ENCODE measurements at regions not wholly inside any gene's neighbourhood (a gene's known extent, or its start where the extent isn't known, plus 50 kb on each side); places are given as distances from the start of the nearest gene placed in this dataset.

DNA sequence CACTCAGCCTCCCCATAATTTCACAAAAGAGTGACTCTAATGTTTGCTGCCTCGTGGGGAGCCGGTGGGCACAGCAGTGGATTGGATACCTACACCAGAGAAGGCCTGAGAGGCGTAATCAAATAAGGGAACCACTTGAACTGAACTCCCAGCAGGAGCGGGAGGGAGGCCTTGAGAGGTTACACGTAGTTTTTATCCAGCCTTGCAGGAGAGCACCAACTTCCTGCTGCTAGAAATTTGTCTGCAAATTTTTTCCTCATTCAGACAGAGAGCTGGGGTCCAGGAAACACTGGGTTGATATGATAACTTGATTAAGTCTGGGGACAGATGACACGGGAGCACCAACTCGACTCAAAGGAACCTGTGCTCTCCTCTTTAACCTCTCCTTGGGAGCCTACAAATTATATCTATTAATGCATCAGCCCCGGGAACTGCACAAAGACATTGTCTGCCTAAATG is 69.8 kb downstream of the HES1 start:
- DNase-seq (no peak), ATAC-seq (no peak)
- Histone ChIP-seq H3K4me1 (peaks cover 0 to 3% of the 10 kb centered on the region in 2 donors), H3K4me3 (no peak overlapping the region), H3K27me3 (peaks cover 0 to 4% (median 0%) of the 10 kb centered on the region in 3 donors), H3K27ac (no peak overlapping the region), H3K9me3 (no peaks in the 10 kb centered on the region), H3K36me3 (no peaks in the 10 kb centered on the region)
- intact Hi-C loops (cut with DNase I; ENCODE audit: low total_unique reads), result no loop called here
- in situ Hi-C loops (cut with MboI; ENCODE audit: low sequenced_read_pairs in 4 of 4), result no loop called here
- TF ChIP-seq, protein P1, sequence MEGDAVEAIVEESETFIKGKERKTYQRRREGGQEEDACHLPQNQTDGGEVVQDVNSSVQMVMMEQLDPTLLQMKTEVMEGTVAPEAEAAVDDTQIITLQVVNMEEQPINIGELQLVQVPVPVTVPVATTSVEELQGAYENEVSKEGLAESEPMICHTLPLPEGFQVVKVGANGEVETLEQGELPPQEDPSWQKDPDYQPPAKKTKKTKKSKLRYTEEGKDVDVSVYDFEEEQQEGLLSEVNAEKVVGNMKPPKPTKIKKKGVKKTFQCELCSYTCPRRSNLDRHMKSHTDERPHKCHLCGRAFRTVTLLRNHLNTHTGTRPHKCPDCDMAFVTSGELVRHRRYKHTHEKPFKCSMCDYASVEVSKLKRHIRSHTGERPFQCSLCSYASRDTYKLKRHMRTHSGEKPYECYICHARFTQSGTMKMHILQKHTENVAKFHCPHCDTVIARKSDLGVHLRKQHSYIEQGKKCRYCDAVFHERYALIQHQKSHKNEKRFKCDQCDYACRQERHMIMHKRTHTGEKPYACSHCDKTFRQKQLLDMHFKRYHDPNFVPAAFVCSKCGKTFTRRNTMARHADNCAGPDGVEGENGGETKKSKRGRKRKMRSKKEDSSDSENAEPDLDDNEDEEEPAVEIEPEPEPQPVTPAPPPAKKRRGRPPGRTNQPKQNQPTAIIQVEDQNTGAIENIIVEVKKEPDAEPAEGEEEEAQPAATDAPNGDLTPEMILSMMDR (IDR thresholded peaks at IDR 0.05 in 4 of 5, conservative IDR thresholded peaks at IDR 0.05 in 1 of 5), result no peak
- no peak for TF ChIP-seq POLR2A (IDR thresholded peaks at IDR 0.05)

DNA sequence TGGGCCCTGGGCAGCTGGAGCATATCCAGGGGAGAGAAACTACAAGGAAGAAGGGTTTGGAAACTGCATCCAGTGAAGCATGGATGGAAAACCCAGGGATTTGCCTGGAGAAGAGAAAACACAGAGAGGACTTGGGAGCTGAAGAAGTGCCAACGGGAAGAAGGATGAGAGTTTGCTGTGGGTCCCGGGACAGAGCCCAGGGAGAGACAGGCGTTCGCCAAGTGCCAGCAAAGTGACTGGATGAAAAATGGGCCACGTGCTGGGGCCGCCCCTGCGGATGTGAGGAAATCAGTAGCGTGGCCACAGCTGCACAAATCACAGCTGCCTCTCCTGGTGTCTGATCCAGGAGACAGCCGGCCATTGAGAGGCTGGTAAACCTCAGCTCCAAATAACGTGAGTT is 70.4 kb downstream of the HES1 start:
- Histone ChIP-seq H3K4me1 (no peaks in the 10 kb centered on the region), H3K36me3 (no peaks in the 10 kb centered on the region), H3K4me3 (no peak overlapping the region), H3K27me3 (peaks cover 0 to 4% (median 0%) of the 10 kb centered on the region in 3 donors), H3K27ac (no peak overlapping the region), H3K9me3 (no peaks in the 10 kb centered on the region)
- peak in 1 of 2 donors; percentile 33 for ATAC-seq
- intact Hi-C loops (cut with DNase I; ENCODE audit: low total_unique reads), result no loop called here
- in situ Hi-C loops (cut with MboI; ENCODE audit: low sequenced_read_pairs in 4 of 4), result no loop called here
- DNase-seq, result peak; percentile 12 to 40
- TF ChIP-seq, protein P1 (IDR thresholded peaks at IDR 0.05 in 4 of 5, conservative IDR thresholded peaks at IDR 0.05 in 1 of 5), result no peak
- no peak for TF ChIP-seq POLR2A (IDR thresholded peaks at IDR 0.05)

DNA sequence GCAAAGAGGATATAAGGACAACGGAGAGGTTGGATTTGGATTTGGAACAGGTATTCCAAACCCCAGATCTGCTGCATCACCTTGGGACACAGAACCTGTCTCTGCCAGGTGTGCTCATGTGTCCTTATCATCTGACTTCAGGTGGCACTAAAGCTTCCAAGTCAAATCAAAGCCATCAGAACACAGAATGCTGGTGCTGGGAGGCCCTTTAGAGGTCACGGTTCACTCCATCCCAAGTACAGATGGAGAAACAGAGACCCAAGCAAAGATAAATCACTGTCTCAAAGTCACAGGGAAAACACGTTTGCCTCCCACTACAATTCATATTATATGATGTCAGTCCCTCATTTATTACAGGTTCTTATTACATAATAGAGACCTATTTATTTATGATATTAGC is 72.8 kb downstream of the HES1 start:
- no peak overlapping the region for H3K27ac ChIP-seq
- H3K4me1 ChIP-seq, result no peaks in the 10 kb centered on the region
- intact Hi-C loops (cut with DNase I; ENCODE audit: low total_unique reads) (no loop called here), in situ Hi-C loops (cut with MboI; ENCODE audit: low sequenced_read_pairs in 4 of 4) (no loop called here)
- H3K9me3 ChIP-seq, result no peaks in the 10 kb centered on the region
- ATAC-seq (no peak), DNase-seq (no peak)
- H3K36me3 ChIP-seq, result no peaks in the 10 kb centered on the region
- H3K4me3 ChIP-seq, result no peak overlapping the region
- H3K27me3 ChIP-seq, result peaks cover 0 to 4% (median 0%) of the 10 kb centered on the region in 3 donors
- no peak for TF ChIP-seq POLR2A (IDR thresholded peaks at IDR 0.05)
- TF ChIP-seq, protein P1 (IDR thresholded peaks at IDR 0.05 in 4 of 5, conservative IDR thresholded peaks at IDR 0.05 in 1 of 5), result no peak

DNA sequence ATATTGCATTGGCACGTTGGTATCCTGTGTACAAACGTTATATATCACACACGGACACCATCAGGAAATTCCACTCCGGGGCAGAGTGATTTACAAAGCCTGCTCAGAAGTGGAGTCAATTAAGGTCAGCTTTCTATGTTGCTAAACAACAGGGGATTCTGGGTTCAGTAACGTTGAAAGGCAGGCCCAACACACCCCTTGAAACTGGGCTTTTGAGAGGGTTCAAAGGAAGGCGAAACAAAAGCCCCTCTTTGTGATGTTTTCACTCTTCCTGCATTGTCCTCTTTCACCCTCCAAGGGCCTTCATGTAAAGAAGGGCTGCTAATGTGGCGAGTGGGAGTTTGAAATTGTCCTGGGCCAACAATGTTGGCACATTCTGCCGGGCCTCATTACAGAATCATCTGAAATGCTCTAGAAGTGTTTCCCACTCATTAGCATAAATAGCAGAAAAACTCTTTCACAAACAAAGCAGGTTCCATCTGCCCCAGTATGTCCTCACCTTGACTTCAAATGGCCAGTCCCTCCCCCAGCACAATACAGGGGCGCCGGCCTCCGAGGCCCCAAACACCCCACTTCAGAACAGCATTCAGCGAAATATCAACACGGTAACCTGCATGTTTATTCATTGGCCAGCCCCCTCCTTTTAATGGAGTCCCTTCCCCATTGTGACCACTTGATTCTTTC is 76.4 kb downstream of the HES1 start:
- DNase-seq (no peak), ATAC-seq (no peak)
- TF ChIP-seq, protein P1 (IDR thresholded peaks at IDR 0.05 in 4 of 5, conservative IDR thresholded peaks at IDR 0.05 in 1 of 5), result no peak
- TF ChIP-seq POLR2A (IDR thresholded peaks at IDR 0.05), result no peak
- intact Hi-C loops (cut with DNase I; ENCODE audit: low total_unique reads), result no loop called here
- in situ Hi-C loops (cut with MboI; ENCODE audit: low sequenced_read_pairs in 4 of 4), result no loop called here
- Histone ChIP-seq H3K27me3 (no peaks in the 10 kb centered on the region), H3K36me3 (no peaks in the 10 kb centered on the region), H3K4me1 (no peaks in the 10 kb centered on the region), H3K9me3 (no peaks in the 10 kb centered on the region), H3K4me3 (no peak overlapping the region), H3K27ac (no peak overlapping the region)

Measured in gastrocnemius medialis (tissue), 4 donors.